GM10266 (cell line): ENCODE measurements at regions not wholly inside any gene's neighbourhood (a gene's known extent, or its start where the extent isn't known, plus 50 kb on each side); places are given as distances from the start of the nearest gene placed in this dataset.

Experiments
- DNase-seq: peaks from one replicate; pipeline ENCODE4 v3.0.0; 2012; ENCODE audit errors: extremely low spot score
- TF ChIP-seq, protein P1 (sequence below): IDR thresholded peaks from 2 replicates; pipeline ENCODE4 v1.5.1; 2012; ENCODE audit warnings: mild to moderate bottlenecking, low read depth; ENCODE audit not compliant: control insufficient read depth, insufficient read depth; ENCODE audit errors: missing control alignments

GRCh38 chr10:112082120-112082519 is 101.4 kb downstream of the GPAM start:
- TF ChIP-seq, protein P1, sequence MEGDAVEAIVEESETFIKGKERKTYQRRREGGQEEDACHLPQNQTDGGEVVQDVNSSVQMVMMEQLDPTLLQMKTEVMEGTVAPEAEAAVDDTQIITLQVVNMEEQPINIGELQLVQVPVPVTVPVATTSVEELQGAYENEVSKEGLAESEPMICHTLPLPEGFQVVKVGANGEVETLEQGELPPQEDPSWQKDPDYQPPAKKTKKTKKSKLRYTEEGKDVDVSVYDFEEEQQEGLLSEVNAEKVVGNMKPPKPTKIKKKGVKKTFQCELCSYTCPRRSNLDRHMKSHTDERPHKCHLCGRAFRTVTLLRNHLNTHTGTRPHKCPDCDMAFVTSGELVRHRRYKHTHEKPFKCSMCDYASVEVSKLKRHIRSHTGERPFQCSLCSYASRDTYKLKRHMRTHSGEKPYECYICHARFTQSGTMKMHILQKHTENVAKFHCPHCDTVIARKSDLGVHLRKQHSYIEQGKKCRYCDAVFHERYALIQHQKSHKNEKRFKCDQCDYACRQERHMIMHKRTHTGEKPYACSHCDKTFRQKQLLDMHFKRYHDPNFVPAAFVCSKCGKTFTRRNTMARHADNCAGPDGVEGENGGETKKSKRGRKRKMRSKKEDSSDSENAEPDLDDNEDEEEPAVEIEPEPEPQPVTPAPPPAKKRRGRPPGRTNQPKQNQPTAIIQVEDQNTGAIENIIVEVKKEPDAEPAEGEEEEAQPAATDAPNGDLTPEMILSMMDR: no peak
- no peak for DNase-seq

DNA sequence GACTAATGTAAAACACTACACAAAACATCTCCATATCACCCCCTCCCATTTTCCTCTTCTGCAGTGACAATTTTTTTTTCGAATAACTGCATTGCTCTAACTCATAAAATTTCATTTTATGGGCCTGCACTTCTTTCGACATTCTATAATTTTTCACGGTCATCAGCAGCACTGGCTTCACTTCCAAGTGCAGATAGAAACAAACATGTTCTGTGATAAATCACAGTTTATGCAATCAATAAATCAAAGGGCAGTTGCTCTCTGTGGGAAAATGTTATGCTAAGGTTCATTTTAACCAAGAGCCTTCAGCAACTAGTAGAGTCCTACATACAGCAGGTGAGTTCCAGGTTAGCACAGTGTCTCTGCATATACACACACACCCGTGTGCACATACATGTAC is 100.1 kb downstream of the GPAM start:
- DNase-seq: no peak
- TF ChIP-seq, protein P1: no peak

DNA sequence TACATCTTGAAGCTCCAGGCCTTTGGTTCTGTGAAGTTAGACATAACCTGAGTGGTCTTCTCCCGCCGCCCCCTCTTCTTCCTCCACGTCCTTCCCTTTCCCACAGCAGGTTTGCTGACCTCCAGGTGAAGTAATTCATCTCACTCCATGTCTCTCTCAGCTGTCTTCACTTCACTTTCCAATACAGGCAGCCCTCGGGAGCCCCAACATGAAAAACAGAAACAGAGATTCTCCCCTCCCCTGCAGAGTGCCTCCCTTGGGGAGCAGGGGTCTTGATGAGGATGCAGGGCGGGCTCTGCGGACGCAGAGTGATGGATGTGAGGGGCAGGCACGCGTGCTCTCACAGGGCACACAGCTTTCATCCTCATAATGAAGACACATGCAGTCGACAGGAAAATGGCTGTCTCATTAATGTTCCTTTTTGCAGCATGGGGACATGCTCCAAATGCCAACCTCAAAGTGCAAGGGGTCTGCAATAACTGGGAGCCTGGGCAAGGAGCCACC is 95.6 kb downstream of the GPAM start:
- DNase-seq: no peak
- TF ChIP-seq, protein P1: no peak

DNA sequence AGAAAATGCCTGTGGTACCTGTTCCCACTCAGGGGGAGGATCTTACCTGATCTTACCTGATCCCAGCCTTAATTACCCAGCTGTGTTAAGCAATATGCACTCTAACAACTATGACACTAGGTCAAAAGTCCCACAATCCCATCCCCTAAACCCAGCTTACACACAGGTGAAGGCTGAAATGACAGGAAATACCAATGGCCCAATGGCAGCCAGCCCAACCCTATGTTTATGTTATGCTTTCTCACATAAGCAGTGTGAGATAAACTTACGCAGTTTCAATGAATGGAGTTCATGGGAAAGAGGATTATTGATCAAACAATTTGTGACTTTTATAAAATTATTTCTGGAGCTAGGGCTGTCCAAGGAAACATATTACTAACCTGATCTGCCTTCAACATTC is 91.9 kb downstream of the GPAM start:
- DNase-seq: no peak
- TF ChIP-seq, protein P1: no peak

DNA sequence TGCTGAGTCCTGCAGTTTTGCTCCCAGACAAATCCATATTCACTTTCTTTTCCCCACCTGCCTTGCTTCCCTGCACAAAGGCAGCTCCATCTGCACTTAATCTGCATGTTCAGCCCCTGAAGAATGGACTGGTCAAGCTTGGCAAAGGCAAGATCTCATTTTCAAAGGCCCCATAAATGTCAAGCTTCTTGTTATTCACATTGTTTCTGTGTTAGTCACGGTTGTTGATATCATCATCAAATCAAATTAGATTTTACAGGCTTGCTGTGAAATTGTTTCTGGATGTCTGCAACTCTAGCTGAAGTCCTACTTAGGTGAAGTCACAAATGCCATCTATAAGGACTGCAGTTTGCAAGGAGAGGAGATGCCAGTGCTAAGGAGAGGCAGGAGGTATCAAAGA is 91.0 kb downstream of the GPAM start:
- TF ChIP-seq, protein P1: no peak
- no peak for DNase-seq

GRCh38 chr10:112094984-112095383 is 88.6 kb downstream of the GPAM start:
- TF ChIP-seq, protein P1: no peak
- DNase-seq: no peak

DNA sequence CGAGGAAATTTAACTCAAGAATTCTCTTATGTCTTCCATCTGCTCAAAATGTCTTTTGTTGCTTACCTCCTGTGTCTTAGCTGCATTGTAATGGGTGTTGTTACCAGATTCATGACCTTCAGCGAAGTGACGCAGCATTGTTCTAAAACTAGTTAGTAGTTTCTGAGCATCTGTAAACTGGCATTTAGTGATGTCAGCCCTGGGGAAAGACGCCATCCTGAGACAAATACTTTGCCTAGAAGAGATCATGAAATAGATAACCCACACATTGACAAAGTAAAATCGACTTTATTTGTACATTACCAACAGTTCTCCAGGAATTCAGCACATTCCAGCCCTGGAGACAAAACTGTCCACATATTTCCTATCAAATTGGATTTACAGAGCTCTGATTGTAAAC is 87.8 kb downstream of the GPAM start:
- no peak for DNase-seq
- TF ChIP-seq, protein P1: no peak
